Epithelial cell of esophagus (primary cell): ENCODE measurements at regions not wholly inside any gene's neighbourhood (a gene's known extent, or its start where the extent isn't known, plus 50 kb on each side); places are given as distances from the start of the nearest gene placed in this dataset.

Experiments used
- DNase-seq: peaks from one replicate; pipeline ENCODE4 v3.0.0; 2010; ENCODE audit warnings: low read depth
- H3K4me3 ChIP-seq: 2 replicates; pipeline ENCODE4 v1.5.1; 2011; ENCODE audit warnings: mild to moderate bottlenecking, low read length, control low read depth
- TF ChIP-seq, protein P1 (sequence below): IDR thresholded peaks from 2 replicates; pipeline ENCODE4 v1.5.1; 2011; ENCODE audit warnings: low read depth, mild to moderate bottlenecking, low read length, control low read depth, inconsistent platforms; ENCODE audit not compliant: insufficient read depth; ENCODE audit errors: missing control alignments

DNA sequence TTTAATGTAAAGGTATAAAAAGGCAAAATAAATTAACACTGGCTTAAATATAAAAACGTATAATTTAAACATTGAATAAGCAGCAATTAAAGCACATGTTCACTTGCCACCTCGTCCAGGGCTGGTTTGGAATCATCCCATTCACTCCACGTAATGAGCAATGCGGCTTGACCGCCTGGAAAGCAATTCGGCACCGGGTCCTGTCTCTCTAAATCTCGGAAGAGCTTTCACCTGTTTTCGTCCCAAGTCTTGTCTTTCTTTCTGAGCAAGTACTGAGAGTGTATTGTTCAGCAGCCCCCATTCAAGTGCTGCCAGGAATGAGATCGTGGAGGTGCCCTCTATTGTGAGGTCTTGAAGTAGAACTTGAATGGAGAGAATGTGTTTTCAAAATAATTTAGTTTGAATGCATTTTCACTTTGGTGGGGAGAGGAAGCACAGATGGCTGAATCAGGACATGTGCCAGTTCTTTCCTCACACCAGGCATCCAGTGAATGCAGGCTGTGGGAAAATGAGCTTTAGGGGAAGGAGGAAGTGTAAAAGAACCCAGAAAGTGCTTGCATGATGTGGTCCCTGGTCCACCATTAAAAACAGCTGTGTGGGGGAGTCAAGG is 515.2 kb downstream of the REEP3 start:
- H3K4me3 ChIP-seq, result no peak overlapping the region
- TF ChIP-seq, protein P1, sequence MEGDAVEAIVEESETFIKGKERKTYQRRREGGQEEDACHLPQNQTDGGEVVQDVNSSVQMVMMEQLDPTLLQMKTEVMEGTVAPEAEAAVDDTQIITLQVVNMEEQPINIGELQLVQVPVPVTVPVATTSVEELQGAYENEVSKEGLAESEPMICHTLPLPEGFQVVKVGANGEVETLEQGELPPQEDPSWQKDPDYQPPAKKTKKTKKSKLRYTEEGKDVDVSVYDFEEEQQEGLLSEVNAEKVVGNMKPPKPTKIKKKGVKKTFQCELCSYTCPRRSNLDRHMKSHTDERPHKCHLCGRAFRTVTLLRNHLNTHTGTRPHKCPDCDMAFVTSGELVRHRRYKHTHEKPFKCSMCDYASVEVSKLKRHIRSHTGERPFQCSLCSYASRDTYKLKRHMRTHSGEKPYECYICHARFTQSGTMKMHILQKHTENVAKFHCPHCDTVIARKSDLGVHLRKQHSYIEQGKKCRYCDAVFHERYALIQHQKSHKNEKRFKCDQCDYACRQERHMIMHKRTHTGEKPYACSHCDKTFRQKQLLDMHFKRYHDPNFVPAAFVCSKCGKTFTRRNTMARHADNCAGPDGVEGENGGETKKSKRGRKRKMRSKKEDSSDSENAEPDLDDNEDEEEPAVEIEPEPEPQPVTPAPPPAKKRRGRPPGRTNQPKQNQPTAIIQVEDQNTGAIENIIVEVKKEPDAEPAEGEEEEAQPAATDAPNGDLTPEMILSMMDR, result no peak
- no peak for DNase-seq

DNA sequence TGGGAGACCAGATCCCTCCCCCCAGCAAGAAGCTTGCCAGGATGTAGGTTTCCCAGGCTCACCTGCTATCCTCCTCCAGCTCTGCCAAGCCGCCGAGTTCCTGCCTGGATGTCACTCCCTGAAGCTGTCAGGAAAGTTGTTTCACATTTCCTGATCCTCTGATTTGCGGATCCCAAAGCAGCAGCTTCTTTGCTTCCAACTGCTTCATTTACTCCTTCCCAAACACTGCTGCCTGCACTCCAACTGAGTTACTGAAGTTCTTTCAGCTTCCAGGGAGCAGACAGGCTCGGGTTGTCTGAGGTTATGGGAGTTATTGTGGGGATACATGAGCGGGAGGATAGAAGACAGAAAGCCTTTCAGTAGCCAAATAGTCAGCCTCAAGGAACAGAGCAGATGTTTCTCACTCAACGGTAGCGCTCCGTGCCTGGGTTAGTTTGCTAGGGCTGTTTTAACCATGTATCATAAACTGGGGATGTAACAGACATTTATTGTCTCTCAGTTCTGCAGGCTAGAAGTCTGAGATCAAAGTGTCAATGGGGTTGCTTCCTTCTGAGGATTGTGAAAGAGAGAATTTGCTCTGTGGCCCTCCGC is 516.0 kb downstream of the REEP3 start:
- H3K4me3 ChIP-seq, result no peak overlapping the region
- TF ChIP-seq, protein P1, result no peak
- no peak for DNase-seq

DNA sequence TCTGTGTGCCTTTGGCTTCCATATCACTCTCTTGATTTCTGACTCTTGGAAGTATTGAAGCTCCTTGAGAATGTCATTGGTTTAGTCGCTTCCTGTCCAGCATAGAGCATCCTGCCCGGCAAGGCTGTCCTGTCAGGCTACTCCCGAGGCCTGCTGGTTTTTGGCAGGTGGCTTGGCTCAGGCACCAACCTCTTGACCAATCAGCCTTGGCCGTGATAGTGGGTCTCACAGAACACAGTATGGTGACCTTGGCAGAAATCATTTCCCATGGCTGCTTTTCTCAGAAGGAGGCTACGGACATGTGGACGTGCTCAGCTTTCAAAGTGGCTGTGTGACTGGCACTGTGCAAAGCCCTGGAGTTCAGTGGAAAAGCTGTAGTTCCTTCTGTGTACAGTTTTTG is 516.9 kb downstream of the REEP3 start:
- TF ChIP-seq, protein P1, result no peak
- DNase-seq, result no peak
- H3K4me3 ChIP-seq, result no peak overlapping the region

DNA sequence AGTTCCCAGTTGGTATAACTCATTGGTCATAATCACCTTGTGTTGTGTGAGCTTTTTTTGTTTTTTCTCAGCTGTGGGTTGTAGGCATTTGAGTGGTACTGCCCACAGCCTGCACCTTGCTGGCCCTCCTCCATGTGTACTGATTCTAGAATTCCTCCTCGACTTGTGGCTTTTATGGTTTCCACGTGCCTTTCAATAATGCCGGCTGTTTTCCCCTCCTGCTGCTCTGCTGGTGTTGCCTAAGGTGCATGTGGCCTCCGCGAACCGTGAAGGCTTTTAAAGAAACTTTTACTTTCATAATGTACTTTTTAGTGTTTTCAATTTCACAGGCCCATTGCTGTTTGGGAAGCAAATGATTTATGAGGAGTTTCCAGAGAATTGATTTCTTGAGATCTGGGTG is 518.0 kb downstream of the REEP3 start:
- DNase-seq, result no peak
- TF ChIP-seq, protein P1, result no peak
- H3K4me3 ChIP-seq, result no peak overlapping the region

DNA sequence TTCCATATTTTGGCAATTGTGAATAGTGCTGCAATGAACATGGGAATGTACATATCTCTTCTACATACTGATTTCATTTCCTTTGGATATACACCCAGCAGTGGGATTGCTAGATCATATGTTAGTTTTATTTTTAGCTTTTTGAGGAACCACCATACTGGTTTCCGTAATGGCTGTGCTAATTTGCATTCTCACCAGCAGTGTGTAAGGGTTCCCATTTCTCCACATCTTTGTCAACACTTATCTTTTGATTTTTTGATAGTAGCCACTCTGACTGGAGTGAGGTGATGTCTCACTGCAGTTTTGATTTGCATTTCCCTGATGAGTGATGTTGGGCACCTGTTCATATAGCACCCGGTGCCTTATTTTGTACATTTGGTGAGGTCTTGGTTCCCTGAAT is 519.6 kb downstream of the REEP3 start:
- H3K4me3 ChIP-seq, result no peak overlapping the region
- DNase-seq, result no peak
- TF ChIP-seq, protein P1, result no peak

DNA sequence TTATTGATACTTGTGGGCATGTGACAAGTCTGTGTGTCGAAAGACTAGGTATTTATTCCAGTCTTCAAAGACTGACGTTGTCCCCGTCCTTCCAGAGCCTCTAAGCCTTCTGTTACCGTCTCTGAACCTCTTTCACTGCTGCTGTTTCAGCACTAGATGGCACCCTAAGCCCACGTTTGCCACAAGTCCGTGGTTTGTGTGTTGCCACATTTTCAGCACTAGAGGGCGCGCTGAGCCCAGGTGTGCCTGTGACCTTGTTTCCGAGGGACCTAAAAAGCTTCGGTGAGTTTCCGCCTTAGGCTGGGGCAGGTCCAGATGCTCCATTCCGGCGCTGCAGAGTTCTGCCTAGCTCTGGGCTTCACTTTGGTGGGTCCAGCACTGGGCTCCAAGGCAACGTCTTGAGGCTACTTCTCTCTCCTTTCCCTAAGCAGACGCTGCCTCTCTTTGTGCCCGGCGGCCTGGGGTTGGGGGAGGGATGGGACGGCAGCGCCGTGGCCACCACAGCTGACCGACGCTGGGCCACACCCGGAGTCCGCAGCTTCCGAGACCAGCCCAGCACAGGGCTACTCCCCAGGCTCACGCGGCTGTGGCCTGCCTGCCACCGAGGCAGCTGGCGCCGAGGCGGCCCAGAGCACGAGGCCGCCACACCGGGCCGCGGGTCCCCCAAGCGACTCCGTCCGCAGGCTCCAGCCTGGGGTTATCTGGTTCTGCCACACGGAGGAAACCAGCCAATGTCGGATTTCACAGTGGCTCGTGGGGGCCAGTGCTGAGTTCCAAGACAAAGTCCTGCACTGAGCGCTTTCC is 520.2 kb downstream of the REEP3 start:
- TF ChIP-seq, protein P1, result peak; percentile 100
- DNase-seq, result peak; percentile 83

DNA sequence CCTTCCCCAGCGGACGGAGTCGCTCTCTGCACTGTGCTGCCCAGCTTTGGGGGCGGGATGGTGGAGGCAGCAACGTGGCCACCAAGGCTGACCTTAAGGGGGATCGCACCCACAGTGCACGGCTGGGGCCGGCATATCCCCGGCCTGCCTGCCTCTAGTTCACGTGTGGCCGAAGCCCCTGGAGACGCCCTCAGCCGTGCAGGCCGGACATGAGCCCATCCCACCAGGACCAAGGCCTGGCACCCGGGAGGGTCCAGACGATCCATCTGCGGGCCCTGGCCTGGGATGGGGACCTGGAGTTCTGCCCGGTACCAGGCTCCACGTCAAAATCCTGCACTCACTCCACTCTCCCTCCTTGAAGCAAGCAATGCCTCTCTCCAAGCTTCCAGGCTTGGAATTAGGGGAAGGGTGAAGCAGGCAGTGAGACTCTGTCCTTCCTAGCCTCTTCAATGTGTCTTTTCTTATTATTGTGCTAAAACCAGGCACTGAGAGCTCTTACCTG is 520.8 kb downstream of the REEP3 start:
- TF ChIP-seq, protein P1, result no peak
- no peak for DNase-seq
- H3K4me3 ChIP-seq, result no peak overlapping the region

More for the DNA sequence above, 520.2 kb downstream of the REEP3 start:
- H3K4me3 ChIP-seq, result peak overlapping the region; percentile 48
